ENCODE measurements at regions not wholly inside any gene's neighbourhood (a gene's known extent, or its start where the extent isn't known, plus 50 kb on each side); places are given as distances from the start of the nearest gene placed in this dataset.

DNA sequence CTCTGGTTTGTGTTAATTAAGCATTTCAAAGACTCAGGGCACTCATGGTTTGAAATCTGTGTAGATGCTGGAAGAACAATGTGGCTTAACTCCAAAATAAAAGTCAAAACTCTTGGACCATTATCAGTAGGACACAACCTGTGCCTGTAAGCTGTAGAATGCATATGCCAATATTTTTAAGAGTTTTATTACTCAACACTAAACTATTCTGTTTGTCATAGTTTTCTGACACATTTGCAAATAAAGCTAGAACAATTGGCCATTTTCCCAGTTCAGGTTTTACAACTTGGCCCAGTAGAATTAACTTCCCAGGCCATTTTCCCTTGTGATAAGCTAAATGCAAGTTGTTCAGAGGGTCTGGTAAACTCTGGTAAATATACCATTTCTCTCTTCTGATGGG is 713.1 kb downstream of the CBLN2 start:
- TF ChIP-seq TAF1 (IDR thresholded peaks at IDR 0.05; ENCODE audit: borderline replicate concordance, insufficient read depth, low read length) = no peak
- TF ChIP-seq, protein P1, sequence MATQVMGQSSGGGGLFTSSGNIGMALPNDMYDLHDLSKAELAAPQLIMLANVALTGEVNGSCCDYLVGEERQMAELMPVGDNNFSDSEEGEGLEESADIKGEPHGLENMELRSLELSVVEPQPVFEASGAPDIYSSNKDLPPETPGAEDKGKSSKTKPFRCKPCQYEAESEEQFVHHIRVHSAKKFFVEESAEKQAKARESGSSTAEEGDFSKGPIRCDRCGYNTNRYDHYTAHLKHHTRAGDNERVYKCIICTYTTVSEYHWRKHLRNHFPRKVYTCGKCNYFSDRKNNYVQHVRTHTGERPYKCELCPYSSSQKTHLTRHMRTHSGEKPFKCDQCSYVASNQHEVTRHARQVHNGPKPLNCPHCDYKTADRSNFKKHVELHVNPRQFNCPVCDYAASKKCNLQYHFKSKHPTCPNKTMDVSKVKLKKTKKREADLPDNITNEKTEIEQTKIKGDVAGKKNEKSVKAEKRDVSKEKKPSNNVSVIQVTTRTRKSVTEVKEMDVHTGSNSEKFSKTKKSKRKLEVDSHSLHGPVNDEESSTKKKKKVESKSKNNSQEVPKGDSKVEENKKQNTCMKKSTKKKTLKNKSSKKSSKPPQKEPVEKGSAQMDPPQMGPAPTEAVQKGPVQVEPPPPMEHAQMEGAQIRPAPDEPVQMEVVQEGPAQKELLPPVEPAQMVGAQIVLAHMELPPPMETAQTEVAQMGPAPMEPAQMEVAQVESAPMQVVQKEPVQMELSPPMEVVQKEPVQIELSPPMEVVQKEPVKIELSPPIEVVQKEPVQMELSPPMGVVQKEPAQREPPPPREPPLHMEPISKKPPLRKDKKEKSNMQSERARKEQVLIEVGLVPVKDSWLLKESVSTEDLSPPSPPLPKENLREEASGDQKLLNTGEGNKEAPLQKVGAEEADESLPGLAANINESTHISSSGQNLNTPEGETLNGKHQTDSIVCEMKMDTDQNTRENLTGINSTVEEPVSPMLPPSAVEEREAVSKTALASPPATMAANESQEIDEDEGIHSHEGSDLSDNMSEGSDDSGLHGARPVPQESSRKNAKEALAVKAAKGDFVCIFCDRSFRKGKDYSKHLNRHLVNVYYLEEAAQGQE (IDR thresholded peaks at IDR 0.05; ENCODE audit: insufficient read depth in 1 of 2, low read depth in 2 of 2, low read length in 2 of 2) = no peak
- TF ChIP-seq POLR2AphosphoS5 (IDR thresholded peaks at IDR 0.05; ENCODE audit: low read depth, low read length) = no peak
- TF ChIP-seq SIN3A (IDR thresholded peaks at IDR 0.05; ENCODE audit: borderline replicate concordance, insufficient read depth, low read length) = no peak
- TF ChIP-seq FOXP2 (optimal IDR thresholded peaks at IDR 0.05; ENCODE audit: borderline replicate concordance, extremely low read depth, extremely low read length, insufficient read depth) = no peak

Measured in PFSK-1 (cell line).